ENCODE measurements at regions not wholly inside any gene's neighbourhood (a gene's known extent, or its start where the extent isn't known, plus 50 kb on each side); places are given as distances from the start of the nearest gene placed in this dataset.

- no peak for DNase-seq (ENCODE audit: low read depth)
- no peak overlapping the region for H3K4me3 ChIP-seq (ENCODE audit: low read depth, low read length)
- TF ChIP-seq POLR2A (IDR thresholded peaks at IDR 0.05; ENCODE audit: extremely low read depth, insufficient read length) (no peak), MYC (IDR thresholded peaks at IDR 0.05; ENCODE audit: low read depth, low read length) (no peak), MAX (IDR thresholded peaks at IDR 0.05; ENCODE audit: low read depth, low read length) (no peak)
- TF ChIP-seq, protein P1, sequence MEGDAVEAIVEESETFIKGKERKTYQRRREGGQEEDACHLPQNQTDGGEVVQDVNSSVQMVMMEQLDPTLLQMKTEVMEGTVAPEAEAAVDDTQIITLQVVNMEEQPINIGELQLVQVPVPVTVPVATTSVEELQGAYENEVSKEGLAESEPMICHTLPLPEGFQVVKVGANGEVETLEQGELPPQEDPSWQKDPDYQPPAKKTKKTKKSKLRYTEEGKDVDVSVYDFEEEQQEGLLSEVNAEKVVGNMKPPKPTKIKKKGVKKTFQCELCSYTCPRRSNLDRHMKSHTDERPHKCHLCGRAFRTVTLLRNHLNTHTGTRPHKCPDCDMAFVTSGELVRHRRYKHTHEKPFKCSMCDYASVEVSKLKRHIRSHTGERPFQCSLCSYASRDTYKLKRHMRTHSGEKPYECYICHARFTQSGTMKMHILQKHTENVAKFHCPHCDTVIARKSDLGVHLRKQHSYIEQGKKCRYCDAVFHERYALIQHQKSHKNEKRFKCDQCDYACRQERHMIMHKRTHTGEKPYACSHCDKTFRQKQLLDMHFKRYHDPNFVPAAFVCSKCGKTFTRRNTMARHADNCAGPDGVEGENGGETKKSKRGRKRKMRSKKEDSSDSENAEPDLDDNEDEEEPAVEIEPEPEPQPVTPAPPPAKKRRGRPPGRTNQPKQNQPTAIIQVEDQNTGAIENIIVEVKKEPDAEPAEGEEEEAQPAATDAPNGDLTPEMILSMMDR (IDR thresholded peaks at IDR 0.05; ENCODE audit: low read depth, low read length), result no peak
These were observed 70.0 kb upstream of the CPM start for GRCh38 chr12:69002969-69003368.

GRCh38 chr12:69003991-69004390, 71.0 kb upstream of the CPM start:
- DNase-seq (ENCODE audit: low read depth), result no peak
- TF ChIP-seq MYC (IDR thresholded peaks at IDR 0.05; ENCODE audit: low read depth, low read length) (no peak), MAX (IDR thresholded peaks at IDR 0.05; ENCODE audit: low read depth, low read length) (no peak), POLR2A (IDR thresholded peaks at IDR 0.05; ENCODE audit: extremely low read depth, insufficient read length) (no peak)
- TF ChIP-seq, protein P1 (IDR thresholded peaks at IDR 0.05; ENCODE audit: low read depth, low read length), result no peak

GRCh38 chr12:69007101-69007854, 74.3 kb upstream of the CPM start:
- H3K4me3 ChIP-seq (ENCODE audit: low read depth, low read length), result peak overlapping the region; percentile 29
- TF ChIP-seq, protein P1 (IDR thresholded peaks at IDR 0.05; ENCODE audit: low read depth, low read length), result no peak
- TF ChIP-seq MAX (IDR thresholded peaks at IDR 0.05; ENCODE audit: low read depth, low read length) (no peak), MYC (IDR thresholded peaks at IDR 0.05; ENCODE audit: low read depth, low read length) (no peak), POLR2A (IDR thresholded peaks at IDR 0.05; ENCODE audit: extremely low read depth, insufficient read length) (no peak)
- DNase-seq (ENCODE audit: low read depth), result peak; percentile 72

More at GRCh38 chr12:69003991-69004390, 71.0 kb upstream of the CPM start:
- no peak overlapping the region for H3K4me3 ChIP-seq (ENCODE audit: low read depth, low read length)

GRCh38 chr12:69007855-69008351, 74.9 kb upstream of the CPM start:
- TF ChIP-seq MYC (IDR thresholded peaks at IDR 0.05; ENCODE audit: low read depth, low read length), result no peak
- no peak for TF ChIP-seq MAX (IDR thresholded peaks at IDR 0.05; ENCODE audit: low read depth, low read length)
- TF ChIP-seq, protein P1 (IDR thresholded peaks at IDR 0.05; ENCODE audit: low read depth, low read length), result no peak
- TF ChIP-seq POLR2A (IDR thresholded peaks at IDR 0.05; ENCODE audit: extremely low read depth, insufficient read length), result no peak
- no peak for DNase-seq (ENCODE audit: low read depth)
- no peak overlapping the region for H3K4me3 ChIP-seq (ENCODE audit: low read depth, low read length)

- no peak overlapping the region for H3K4me3 ChIP-seq (ENCODE audit: low read depth, low read length)
- peak; percentile 73 for DNase-seq (ENCODE audit: low read depth)
- TF ChIP-seq MAX (IDR thresholded peaks at IDR 0.05; ENCODE audit: low read depth, low read length), result no peak
- TF ChIP-seq, protein P1 (IDR thresholded peaks at IDR 0.05; ENCODE audit: low read depth, low read length), result no peak
- no peak for TF ChIP-seq MYC (IDR thresholded peaks at IDR 0.05; ENCODE audit: low read depth, low read length)
- TF ChIP-seq POLR2A (IDR thresholded peaks at IDR 0.05; ENCODE audit: extremely low read depth, insufficient read length), result no peak
These were observed 75.5 kb upstream of the CPM start for GRCh38 chr12:69008520-69008919.
